ENCODE measurements at regions not wholly inside any gene's neighbourhood (a gene's known extent, or its start where the extent isn't known, plus 50 kb on each side); places are given as distances from the start of the nearest gene placed in this dataset.
"Not testable (repeated sequence)": the region's sequence is repeated elsewhere in the genome, so short reads cannot be mapped to it uniquely, and the experiment has no call there.

DNA sequence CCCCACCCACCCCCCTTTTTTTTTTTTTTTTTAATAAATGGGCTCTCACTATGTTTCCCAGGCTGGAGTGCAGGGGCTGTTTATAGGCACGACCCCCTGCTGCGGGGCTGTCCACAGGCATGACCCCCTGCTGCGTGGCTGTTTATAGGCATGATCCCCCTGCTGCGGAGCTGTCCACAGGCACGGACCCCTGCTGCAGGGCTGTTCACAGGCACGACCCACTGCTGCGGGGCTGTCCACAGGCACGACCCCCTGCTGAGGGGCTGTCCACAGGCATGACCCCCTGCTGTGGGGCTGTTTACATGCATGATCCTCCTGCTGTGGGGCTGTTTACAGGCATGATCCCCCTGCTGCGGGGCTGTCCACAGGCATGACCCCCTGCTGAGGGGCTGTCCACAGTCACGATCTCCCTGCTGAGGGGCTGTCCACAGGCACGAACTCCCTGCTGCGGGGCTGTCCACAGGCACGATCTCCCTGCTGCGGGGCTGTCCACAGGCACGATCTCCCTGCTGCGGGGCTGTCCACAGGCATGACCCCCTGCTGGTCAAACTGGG lies 1385.3 kb downstream of the FOXD4L5 start:
- TF ChIP-seq CTCF (IDR thresholded peaks at IDR 0.05); SIN3A (IDR thresholded peaks at IDR 0.05; ENCODE audit: borderline replicate concordance, insufficient read depth, low read depth, low read length): not testable (repeated sequence)
